Sigmoid colon (tissue), 4 donors: ENCODE measurements at regions not wholly inside any gene's neighbourhood (a gene's known extent, or its start where the extent isn't known, plus 50 kb on each side); places are given as distances from the start of the nearest gene placed in this dataset.

Experiments used
- CTCF ChIP-seq, 4 experiments: fragments of 450-650 bp in 3 of 4; fragments of 200-600 bp in 1 of 4; IDR thresholded peaks; one replicate each; pipeline ENCODE4 v1.5.1; 2016 to 2019; ENCODE audit warnings: antibody characterized with exemption in 4 of 4, mild to moderate bottlenecking in 3 of 4, moderate library complexity in 2 of 4
- EP300 ChIP-seq, 4 donors: sonication (generic); formaldehyde crosslinking; IDR thresholded peaks; one replicate each; pipeline ENCODE4 v1.6.1; 2017; ENCODE audit warnings: antibody characterized with exemption in 4 of 4
- POLR2A ChIP-seq, 2 donors: fragments of 450-650 bp; IDR thresholded peaks; one replicate each; pipeline ENCODE4 v1.6.1; 2016; ENCODE audit warnings: antibody characterized with exemption in 2 of 2, mild to moderate bottlenecking in 2 of 2, moderate library complexity in 2 of 2
- POLR2AphosphoS5 ChIP-seq, 4 donors: sonication (generic); formaldehyde crosslinking; IDR thresholded peaks; one replicate each; pipeline ENCODE4 v1.6.1; 2017; ENCODE audit warnings: antibody characterized with exemption in 4 of 4

- no peak for TF ChIP-seq POLR2AphosphoS5 (IDR thresholded peaks at IDR 0.05)
- TF ChIP-seq POLR2A (IDR thresholded peaks at IDR 0.05), result no peak
- no peak for TF ChIP-seq CTCF (IDR thresholded peaks at IDR 0.05)
- no peak for TF ChIP-seq EP300 (IDR thresholded peaks at IDR 0.05)
These were observed 83.3 kb upstream of the ZNF217 start for GRCh38 chr20:53676987-53677386.
